ENCODE measurements at regions not wholly inside any gene's neighbourhood (a gene's known extent, or its start where the extent isn't known, plus 50 kb on each side); places are given as distances from the start of the nearest gene placed in this dataset.
"Not testable (repeated sequence)": the region's sequence is repeated elsewhere in the genome, so short reads cannot be mapped to it uniquely, and the experiment has no call there.

- no peak for DNase-seq (ENCODE audit: low read depth in 3 of 3, low spot score in 2 of 3)
Observed at GRCh38 chr20:26134606-26135005, 438.0 kb upstream of the ZNF337 start.

GRCh38 chr20:26133794-26134193, 437.1 kb upstream of the ZNF337 start:
- not testable (repeated sequence) for DNase-seq (ENCODE audit: low read depth in 3 of 3, low spot score in 2 of 3)

DNA sequence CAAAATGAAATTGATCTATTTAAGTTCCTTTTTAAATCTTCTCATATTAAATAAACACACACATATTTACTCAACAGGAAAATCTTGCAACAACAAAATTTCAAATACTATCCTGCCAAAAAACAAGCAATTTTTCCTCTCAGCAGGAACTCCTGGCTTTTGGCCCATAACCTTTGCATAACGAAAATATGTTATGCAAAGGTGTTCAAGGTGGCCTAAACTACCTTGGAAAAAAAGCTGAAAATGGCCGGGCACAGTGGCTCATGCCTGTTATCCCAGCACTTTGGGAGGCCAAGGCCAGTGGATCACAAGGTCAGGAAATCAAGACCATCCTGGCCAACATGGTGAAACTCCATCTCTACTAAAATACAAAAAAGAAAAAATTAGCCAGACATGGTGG, 424.3 kb upstream of the ZNF337 start:
- DNase-seq (ENCODE audit: low read depth in 3 of 3, low spot score in 2 of 3) = not testable (repeated sequence)

GRCh38 chr20:26094498-26094897, 397.8 kb upstream of the ZNF337 start:
- DNase-seq (ENCODE audit: low read depth in 3 of 3, low spot score in 2 of 3) = not testable (repeated sequence)

- not testable (repeated sequence) for DNase-seq (ENCODE audit: low read depth in 3 of 3, low spot score in 2 of 3)
Observed at GRCh38 chr20:26091921-26092320, 395.3 kb upstream of the ZNF337 start.

GRCh38 chr20:26086195-26086594, 389.5 kb upstream of the ZNF337 start:
- DNase-seq (ENCODE audit: low read depth in 3 of 3, low spot score in 2 of 3) = not testable (repeated sequence)

GRCh38 chr20:26073972-26074371, 377.3 kb upstream of the ZNF337 start:
- DNase-seq (ENCODE audit: low read depth in 3 of 3, low spot score in 2 of 3) = not testable (repeated sequence)

DNA sequence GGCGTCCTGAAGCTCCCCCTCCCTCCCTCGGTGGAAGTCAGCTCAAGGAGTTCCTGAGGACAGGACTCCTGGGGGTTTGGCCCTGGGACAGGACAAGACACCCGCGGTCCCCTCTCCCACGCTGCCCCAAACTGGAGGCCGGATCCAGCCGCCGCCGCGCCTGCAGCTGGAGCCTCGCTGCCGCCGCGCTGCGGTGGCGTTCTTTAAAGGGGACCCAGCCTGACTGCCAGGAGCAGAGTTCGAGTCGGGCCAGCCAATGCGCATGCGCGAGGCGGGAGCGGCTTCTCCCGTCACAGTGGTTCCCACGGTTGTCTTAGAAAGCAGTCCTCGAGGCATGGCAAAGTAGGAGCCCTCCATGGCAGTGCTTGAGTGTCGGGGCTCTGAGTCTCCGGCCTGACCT, 362.7 kb upstream of the ZNF337 start:
- DNase-seq (ENCODE audit: low read depth in 3 of 3, low spot score in 2 of 3) = not testable (repeated sequence)

DNA sequence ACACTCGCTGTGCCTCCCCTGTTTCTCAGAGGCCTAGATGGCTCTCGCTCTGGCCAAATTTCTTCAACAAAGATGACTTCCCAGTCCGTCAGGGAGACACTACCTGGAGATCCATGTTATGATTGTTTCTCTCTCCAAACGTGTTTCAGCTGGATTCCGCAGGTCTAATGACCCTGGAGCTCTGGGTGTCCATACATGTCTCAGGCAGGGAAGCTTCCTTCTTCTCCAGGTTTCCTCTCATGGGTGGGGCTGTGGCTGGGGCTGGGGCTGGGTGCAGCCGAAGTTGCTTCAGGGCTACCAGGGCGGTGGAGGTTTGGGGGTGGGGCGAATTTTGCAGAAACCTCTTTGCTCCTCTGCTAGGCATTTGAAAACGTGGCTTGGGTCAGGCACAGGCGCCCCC, 361.8 kb upstream of the ZNF337 start:
- not testable (repeated sequence) for DNase-seq (ENCODE audit: low read depth in 3 of 3, low spot score in 2 of 3)

DNA sequence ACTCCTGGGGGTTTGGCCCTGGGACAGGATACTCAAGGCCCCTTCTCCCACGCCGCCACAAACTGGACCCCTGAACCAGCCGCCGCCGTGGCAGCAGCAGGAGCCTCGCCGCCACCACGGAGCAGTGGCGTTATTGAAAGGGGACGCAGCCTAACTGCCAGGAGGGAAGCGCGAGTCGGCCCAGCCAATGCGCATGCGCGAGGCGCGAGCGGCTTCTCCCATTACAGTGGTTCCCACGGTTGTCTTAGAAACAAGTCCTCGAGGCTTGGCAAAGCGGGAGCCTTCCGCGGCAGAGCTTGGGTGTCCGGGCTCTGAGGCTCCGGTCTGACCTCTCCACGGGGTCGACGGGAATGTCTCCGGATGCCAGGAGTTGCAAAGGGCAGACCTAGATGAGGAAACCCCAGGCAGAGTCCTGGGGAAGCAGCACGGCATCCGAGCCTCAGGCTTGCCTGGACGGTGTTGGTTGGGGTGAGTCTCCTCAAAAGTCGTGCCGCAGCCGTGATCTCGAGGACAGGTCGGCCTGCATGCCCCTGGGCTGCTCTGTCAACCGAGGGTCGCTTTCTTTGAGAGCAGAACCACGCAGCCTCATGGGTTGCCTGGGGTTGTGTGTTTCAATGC, 360.6 kb upstream of the ZNF337 start:
- not testable (repeated sequence) for DNase-seq (ENCODE audit: low read depth in 3 of 3, low spot score in 2 of 3)

DNA sequence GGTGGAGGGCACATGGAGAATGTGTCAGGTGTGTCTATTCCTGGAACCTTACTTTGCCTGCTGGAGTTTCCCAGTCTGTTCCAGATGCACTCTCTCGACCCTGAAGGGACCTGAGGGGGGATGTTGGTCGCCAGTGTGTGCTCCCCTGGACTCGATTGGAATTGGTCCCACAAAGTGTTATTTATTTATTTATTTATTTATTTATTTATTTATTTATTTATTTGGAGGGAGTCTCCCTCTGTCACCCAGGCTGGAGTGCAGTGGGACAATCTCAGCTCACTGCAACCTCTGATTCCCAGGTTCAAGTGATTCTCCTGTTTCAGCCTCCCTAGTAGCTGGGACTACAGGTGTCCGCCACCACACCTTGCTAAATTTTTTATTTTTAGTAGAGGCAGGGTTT, 329.1 kb upstream of the ZNF337 start:
- DNase-seq (ENCODE audit: low read depth in 3 of 3, low spot score in 2 of 3) = not testable (repeated sequence)

GRCh38 chr20:26010942-26011276, 314.3 kb upstream of the ZNF337 start:
- DNase-seq (ENCODE audit: low read depth in 3 of 3, low spot score in 2 of 3) = not testable (repeated sequence)

- peak in 2 of 3 donors; percentile 27 to 50 for DNase-seq (ENCODE audit: low read depth in 3 of 3, low spot score in 2 of 3)
Observed at GRCh38 chr20:26010224-26010941, 313.7 kb upstream of the ZNF337 start.

GRCh38 chr20:26009402-26010223, 313.0 kb upstream of the ZNF337 start:
- DNase-seq (ENCODE audit: low read depth in 3 of 3, low spot score in 2 of 3) = peak; percentile 76 to 85 (median 84)

DNA sequence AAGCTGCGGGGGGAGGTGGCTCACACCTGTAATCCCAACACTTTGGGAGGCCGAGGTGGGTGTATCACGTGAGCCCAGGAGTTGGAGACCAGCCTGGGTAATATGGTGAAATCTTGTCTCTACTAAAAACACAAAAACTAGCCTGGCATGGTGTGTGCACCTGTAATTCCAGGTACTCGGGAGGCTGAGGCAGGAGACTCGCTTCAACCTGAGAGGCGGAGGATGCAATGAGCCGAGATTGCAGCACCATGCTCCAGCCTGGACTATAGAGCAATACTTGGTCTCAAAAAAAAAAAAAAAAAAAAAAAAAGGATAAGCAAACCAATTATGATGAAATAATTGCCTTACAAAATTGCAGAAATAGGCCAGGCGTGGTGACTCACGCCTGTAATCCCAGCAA, 311.4 kb upstream of the ZNF337 start:
- DNase-seq (ENCODE audit: low read depth in 3 of 3, low spot score in 2 of 3) = not testable (repeated sequence)

DNA sequence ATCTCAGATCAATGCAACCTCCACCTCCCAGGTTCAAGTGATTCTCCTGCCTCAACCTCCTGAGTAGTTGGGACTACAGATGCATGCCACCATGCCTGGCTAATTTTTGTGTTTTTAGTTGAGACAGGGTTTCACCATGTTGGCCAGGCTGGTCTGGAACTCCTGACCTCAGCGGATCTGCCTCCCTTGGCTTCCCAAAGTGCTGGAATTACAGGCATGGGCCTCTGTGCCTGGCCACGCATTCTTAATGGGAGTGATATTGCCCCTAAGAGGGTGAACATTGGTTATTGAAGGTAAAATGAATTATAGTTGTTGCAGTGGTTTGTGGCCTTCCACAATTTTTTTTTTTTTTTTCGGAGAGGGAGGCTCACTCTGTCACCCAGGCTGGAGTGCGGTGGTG, 309.5 kb upstream of the ZNF337 start:
- DNase-seq (ENCODE audit: low read depth in 3 of 3, low spot score in 2 of 3) = not testable (repeated sequence)

GRCh38 chr20:26003959-26004358, 307.3 kb upstream of the ZNF337 start:
- not testable (repeated sequence) for DNase-seq (ENCODE audit: low read depth in 3 of 3, low spot score in 2 of 3)

DNA sequence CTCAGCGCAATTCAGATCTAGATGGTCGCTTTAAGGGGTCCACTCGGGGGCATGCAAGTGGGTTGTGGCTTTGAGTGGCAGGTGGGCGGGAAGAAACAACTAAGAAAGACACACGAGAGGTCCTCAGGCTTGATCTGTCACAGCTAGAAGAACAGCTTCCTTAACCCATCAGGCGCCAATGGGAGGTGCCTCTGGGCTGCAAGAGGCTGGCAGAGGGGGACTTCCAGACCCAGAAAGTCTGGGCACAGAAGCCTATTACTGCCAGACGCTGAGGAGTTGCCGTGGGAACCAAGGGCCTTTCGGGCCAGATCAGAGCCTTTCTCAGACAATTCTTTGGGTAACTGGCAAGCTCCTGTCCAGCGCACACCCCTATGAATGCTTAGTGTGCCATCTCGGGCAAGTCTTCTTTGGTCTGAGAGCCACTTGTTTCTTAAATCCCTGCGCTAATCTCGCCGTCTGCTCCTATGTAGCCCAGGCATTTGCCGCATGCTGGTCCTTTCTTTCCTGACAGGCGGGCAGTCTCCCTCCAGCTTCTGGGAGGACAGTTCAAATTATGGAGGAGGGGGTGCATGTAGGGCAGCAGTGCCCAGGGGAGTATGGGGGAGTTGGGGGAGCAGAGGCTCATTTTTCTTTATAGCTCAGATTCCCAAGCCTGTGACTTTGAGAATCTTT, 300.9 kb upstream of the ZNF337 start:
- not testable (repeated sequence) for DNase-seq (ENCODE audit: low read depth in 3 of 3, low spot score in 2 of 3)

- no peak for DNase-seq (ENCODE audit: low read depth in 3 of 3, low spot score in 2 of 3)
Observed at GRCh38 chr20:25992146-25992545, 295.5 kb upstream of the ZNF337 start.

- no peak for DNase-seq (ENCODE audit: low read depth in 3 of 3, low spot score in 2 of 3)
Observed at GRCh38 chr20:25991756-25992130, 295.1 kb upstream of the ZNF337 start.
